ENCODE measurements at regions not wholly inside any gene's neighbourhood (a gene's known extent, or its start where the extent isn't known, plus 50 kb on each side); places are given as distances from the start of the nearest gene placed in this dataset.

- Histone ChIP-seq H3K27ac (ENCODE audit: insufficient read depth, low read length, poor library complexity, severe bottlenecking) (no peak overlapping the region), H3K4me1 (ENCODE audit: control insufficient read depth, insufficient read depth, low read length, poor library complexity, severe bottlenecking) (no peaks in the 10 kb centered on the region), H3K36me3 (ENCODE audit: control insufficient read depth, insufficient read depth, low read length) (no peaks in the 10 kb centered on the region), H3K9me3 (ENCODE audit: control insufficient read depth in 2 of 2, low read length in 2 of 2) (no peaks in the 10 kb centered on the region), H3K27me3 (ENCODE audit: control insufficient read depth, insufficient read depth, low read length) (no peaks in the 10 kb centered on the region), H3K4me3 (ENCODE audit: low read depth, low read length) (no peak overlapping the region)
- no peak for ATAC-seq (ENCODE audit: low read depth in 2 of 2)
- Mint-ChIP-seq H3K4me3 (no peak overlapping the region), H3K9me3 (no peaks in the 10 kb centered on the region), H3K36me3 (no peaks in the 10 kb centered on the region), H3K4me1 (peaks cover 0 to 4% (median 0%) of the 10 kb centered on the region in 4 donors), H3K27ac (no peak overlapping the region), H3K27me3 (peaks cover 4% of the 10 kb centered on the region)
- no peak for DNase-seq
Observed at GRCh38 chr17:72466199-72466598, 345.4 kb downstream of the SOX9 start.

GRCh38 chr17:72466606-72467005, 345.8 kb downstream of the SOX9 start:
- Mint-ChIP-seq H3K4me1 (peaks cover 0 to 4% (median 0%) of the 10 kb centered on the region in 4 donors), H3K27ac (no peak overlapping the region), H3K36me3 (no peaks in the 10 kb centered on the region), H3K9me3 (no peaks in the 10 kb centered on the region), H3K27me3 (peaks cover 4% of the 10 kb centered on the region), H3K4me3 (no peak overlapping the region)
- H3K4me1 ChIP-seq (ENCODE audit: control insufficient read depth, insufficient read depth, low read length, poor library complexity, severe bottlenecking) = no peaks in the 10 kb centered on the region
- no peaks in the 10 kb centered on the region for H3K36me3 ChIP-seq (ENCODE audit: control insufficient read depth, insufficient read depth, low read length)
- DNase-seq (no peak), ATAC-seq (ENCODE audit: low read depth in 2 of 2) (no peak)
- no peak overlapping the region for H3K27ac ChIP-seq (ENCODE audit: insufficient read depth, low read length, poor library complexity, severe bottlenecking)
- H3K4me3 ChIP-seq (ENCODE audit: low read depth, low read length) = no peak overlapping the region
- no peaks in the 10 kb centered on the region for H3K27me3 ChIP-seq (ENCODE audit: control insufficient read depth, insufficient read depth, low read length)
- no peaks in the 10 kb centered on the region for H3K9me3 ChIP-seq (ENCODE audit: control insufficient read depth in 2 of 2, low read length in 2 of 2)

DNA sequence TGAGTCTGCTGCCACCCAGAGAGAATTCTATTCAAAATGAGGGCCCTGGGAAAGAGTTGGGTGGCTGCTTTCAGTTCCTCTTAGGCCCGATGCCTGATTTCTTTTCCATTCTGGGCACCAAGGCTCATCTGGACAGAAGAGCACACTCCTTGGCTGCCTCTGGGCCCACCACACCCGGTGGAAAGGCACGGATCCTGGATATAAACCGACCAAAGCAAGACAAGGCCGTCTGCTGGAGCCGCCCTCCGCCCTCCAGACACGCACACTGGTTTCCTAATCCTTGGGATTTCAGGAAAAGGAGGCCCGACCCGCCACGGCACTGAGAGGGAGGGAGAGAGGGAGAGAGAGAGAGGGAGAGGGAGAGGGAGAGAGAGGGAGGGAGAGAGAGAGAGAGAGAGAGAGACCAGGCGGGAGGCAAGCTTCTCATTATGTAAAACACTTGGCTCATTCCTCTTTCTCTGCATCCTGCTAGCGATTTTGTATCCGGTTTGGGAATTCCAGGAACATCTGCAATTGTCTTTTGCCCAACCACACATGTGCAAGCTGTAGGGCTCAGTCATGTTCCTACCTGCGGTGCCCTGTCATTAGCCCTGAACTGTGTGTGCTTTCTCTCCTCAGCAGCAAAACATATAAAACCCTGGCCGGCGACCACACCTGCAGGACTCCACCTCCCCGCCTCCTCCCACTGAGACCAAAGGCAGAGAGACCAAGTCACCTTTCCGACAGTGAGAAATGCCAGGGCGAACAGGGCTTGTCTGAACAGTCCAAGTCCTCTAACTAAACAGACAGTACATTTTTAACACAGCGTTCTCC, 347.2 kb downstream of the SOX9 start:
- peaks cover 4% of the 10 kb centered on the region for H3K27me3 Mint-ChIP-seq
- ATAC-seq (ENCODE audit: low read depth in 2 of 2) (no peak), DNase-seq (no peak)
- Histone ChIP-seq H3K4me1 (ENCODE audit: control insufficient read depth, insufficient read depth, low read length, poor library complexity, severe bottlenecking) (no peaks in the 10 kb centered on the region), H3K27ac (ENCODE audit: insufficient read depth, low read length, poor library complexity, severe bottlenecking) (no peak overlapping the region), H3K9me3 (ENCODE audit: control insufficient read depth in 2 of 2, low read length in 2 of 2) (no peaks in the 10 kb centered on the region), H3K4me3 (ENCODE audit: low read depth, low read length) (no peak overlapping the region), H3K36me3 (ENCODE audit: control insufficient read depth, insufficient read depth, low read length) (no peaks in the 10 kb centered on the region), H3K27me3 (ENCODE audit: control insufficient read depth, insufficient read depth, low read length) (no peaks in the 10 kb centered on the region)
- H3K36me3 Mint-ChIP-seq = no peaks in the 10 kb centered on the region
- H3K4me3 Mint-ChIP-seq = no peak overlapping the region
- H3K4me1 Mint-ChIP-seq = no peaks in the 10 kb centered on the region
- H3K27ac Mint-ChIP-seq = no peak overlapping the region
- no peaks in the 10 kb centered on the region for H3K9me3 Mint-ChIP-seq

DNA sequence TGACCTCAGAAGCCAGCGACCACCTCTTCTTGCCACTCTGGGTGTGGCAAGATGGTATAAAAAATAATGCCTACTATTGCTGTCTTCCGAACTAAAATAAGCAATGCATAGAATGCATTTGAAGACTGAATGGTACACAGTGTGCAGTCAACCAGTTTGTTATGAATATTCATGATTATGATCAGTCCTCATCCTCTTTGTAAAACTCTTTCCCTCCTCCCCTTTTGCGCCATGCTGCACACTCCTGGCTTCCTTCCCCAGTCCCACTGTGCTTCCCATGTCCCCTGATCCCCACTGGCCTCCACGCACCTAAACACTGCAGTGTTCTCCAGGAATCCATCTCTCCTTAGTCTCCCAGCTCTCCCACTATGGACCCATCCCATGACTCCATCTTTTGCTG, 348.0 kb downstream of the SOX9 start:
- Mint-ChIP-seq H3K4me1 (no peaks in the 10 kb centered on the region), H3K27me3 (peaks cover 4% of the 10 kb centered on the region), H3K4me3 (no peak overlapping the region), H3K9me3 (peaks cover 0 to 1% (median 0%) of the 10 kb centered on the region in 7 donors), H3K27ac (no peak overlapping the region), H3K36me3 (no peaks in the 10 kb centered on the region)
- DNase-seq (no peak), ATAC-seq (ENCODE audit: low read depth in 2 of 2) (no peak)
- Histone ChIP-seq H3K36me3 (ENCODE audit: control insufficient read depth, insufficient read depth, low read length) (no peaks in the 10 kb centered on the region), H3K27ac (ENCODE audit: insufficient read depth, low read length, poor library complexity, severe bottlenecking) (no peak overlapping the region), H3K4me1 (ENCODE audit: control insufficient read depth, insufficient read depth, low read length, poor library complexity, severe bottlenecking) (no peaks in the 10 kb centered on the region), H3K9me3 (ENCODE audit: control insufficient read depth in 2 of 2, low read length in 2 of 2) (no peaks in the 10 kb centered on the region), H3K4me3 (ENCODE audit: low read depth, low read length) (no peak overlapping the region), H3K27me3 (ENCODE audit: control insufficient read depth, insufficient read depth, low read length) (no peaks in the 10 kb centered on the region)

DNA sequence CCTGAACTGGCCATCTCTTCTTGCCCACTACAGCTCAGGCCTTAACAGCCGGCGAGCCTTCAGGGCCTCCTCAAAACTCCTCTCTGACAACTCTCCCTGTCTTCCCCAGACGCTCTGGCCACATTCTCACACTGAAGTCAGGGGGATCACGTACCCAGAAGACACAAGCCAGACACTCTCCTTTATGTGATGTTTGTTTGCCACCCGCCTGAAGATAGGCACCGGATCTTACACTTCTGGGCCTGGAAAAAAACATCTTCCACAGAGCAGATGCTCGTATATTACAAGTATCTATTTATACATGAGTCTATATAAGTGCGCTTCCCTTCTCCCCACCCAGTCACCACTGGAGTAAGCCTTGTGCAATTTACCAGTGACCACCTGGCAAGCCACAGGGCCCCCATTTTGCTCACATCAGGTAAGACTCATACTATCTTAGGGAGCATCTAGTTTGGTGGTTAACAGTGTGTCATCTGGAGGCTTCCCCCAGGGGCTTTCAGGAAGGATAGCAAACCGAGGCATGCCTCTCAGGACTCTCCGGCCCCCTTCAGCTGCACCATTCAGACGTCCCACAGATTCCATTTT, 349.4 kb downstream of the SOX9 start:
- DNase-seq = no peak
- H3K36me3 ChIP-seq (ENCODE audit: control insufficient read depth, insufficient read depth, low read length) = no peaks in the 10 kb centered on the region
- H3K27me3 Mint-ChIP-seq = no peaks in the 10 kb centered on the region
- H3K4me3 ChIP-seq (ENCODE audit: low read depth, low read length) = no peak overlapping the region
- no peak overlapping the region for H3K27ac Mint-ChIP-seq
- ATAC-seq (ENCODE audit: low read depth in 2 of 2) = no peak
- no peaks in the 10 kb centered on the region for H3K4me1 Mint-ChIP-seq
- no peak overlapping the region for H3K4me3 Mint-ChIP-seq
- H3K9me3 Mint-ChIP-seq = peaks cover 0 to 6% (median 0%) of the 10 kb centered on the region in 7 donors
- H3K4me1 ChIP-seq (ENCODE audit: control insufficient read depth, insufficient read depth, low read length, poor library complexity, severe bottlenecking) = no peaks in the 10 kb centered on the region
- no peak overlapping the region for H3K27ac ChIP-seq (ENCODE audit: insufficient read depth, low read length, poor library complexity, severe bottlenecking)
- H3K27me3 ChIP-seq (ENCODE audit: control insufficient read depth, insufficient read depth, low read length) = no peaks in the 10 kb centered on the region
- no peaks in the 10 kb centered on the region for H3K9me3 ChIP-seq (ENCODE audit: control insufficient read depth in 2 of 2, low read length in 2 of 2)
- H3K36me3 Mint-ChIP-seq = no peaks in the 10 kb centered on the region

DNA sequence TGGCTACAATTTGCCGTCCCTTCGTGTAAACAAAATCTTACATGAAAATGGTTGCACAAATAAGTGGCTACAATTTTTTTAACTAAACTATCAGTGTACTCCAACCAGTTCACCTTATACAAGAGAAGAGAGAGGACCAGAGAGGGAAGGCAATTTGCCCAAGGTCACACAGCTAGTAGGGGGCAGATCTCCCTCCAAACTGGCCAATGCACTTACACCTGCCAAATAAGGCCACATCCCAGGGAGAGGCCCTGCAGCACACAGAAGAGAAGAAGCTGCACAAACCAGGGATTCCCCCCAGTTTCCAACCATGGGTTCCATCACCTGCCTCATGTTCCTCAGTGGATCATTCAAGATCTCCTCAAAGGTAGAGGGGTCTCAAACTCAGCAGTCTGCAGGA, 349.9 kb downstream of the SOX9 start:
- no peak overlapping the region for H3K27ac Mint-ChIP-seq
- no peak for DNase-seq
- Histone ChIP-seq H3K4me3 (ENCODE audit: low read depth, low read length) (no peak overlapping the region), H3K27ac (ENCODE audit: insufficient read depth, low read length, poor library complexity, severe bottlenecking) (no peak overlapping the region), H3K9me3 (ENCODE audit: control insufficient read depth in 2 of 2, low read length in 2 of 2) (no peaks in the 10 kb centered on the region), H3K4me1 (ENCODE audit: control insufficient read depth, insufficient read depth, low read length, poor library complexity, severe bottlenecking) (no peaks in the 10 kb centered on the region), H3K36me3 (ENCODE audit: control insufficient read depth, insufficient read depth, low read length) (no peaks in the 10 kb centered on the region), H3K27me3 (ENCODE audit: control insufficient read depth, insufficient read depth, low read length) (no peaks in the 10 kb centered on the region)
- no peaks in the 10 kb centered on the region for H3K4me1 Mint-ChIP-seq
- peaks cover 0 to 6% (median 0%) of the 10 kb centered on the region in 7 donors for H3K9me3 Mint-ChIP-seq
- no peak for ATAC-seq (ENCODE audit: low read depth in 2 of 2)
- H3K27me3 Mint-ChIP-seq = no peaks in the 10 kb centered on the region
- no peaks in the 10 kb centered on the region for H3K36me3 Mint-ChIP-seq
- H3K4me3 Mint-ChIP-seq = no peak overlapping the region

GRCh38 chr17:72471296-72471695, 350.5 kb downstream of the SOX9 start:
- Mint-ChIP-seq H3K27ac (no peak overlapping the region), H3K4me3 (no peak overlapping the region), H3K9me3 (peaks cover 0 to 7% (median 0%) of the 10 kb centered on the region in 7 donors), H3K36me3 (no peaks in the 10 kb centered on the region), H3K27me3 (peaks cover 2% of the 10 kb centered on the region), H3K4me1 (no peaks in the 10 kb centered on the region)
- H3K9me3 ChIP-seq (ENCODE audit: control insufficient read depth in 2 of 2, low read length in 2 of 2) = no peaks in the 10 kb centered on the region
- H3K4me1 ChIP-seq (ENCODE audit: control insufficient read depth, insufficient read depth, low read length, poor library complexity, severe bottlenecking) = no peaks in the 10 kb centered on the region
- DNase-seq = no peak
- ATAC-seq (ENCODE audit: low read depth in 2 of 2) = no peak
- no peaks in the 10 kb centered on the region for H3K27me3 ChIP-seq (ENCODE audit: control insufficient read depth, insufficient read depth, low read length)
- H3K27ac ChIP-seq (ENCODE audit: insufficient read depth, low read length, poor library complexity, severe bottlenecking) = no peak overlapping the region
- no peaks in the 10 kb centered on the region for H3K36me3 ChIP-seq (ENCODE audit: control insufficient read depth, insufficient read depth, low read length)
- H3K4me3 ChIP-seq (ENCODE audit: low read depth, low read length) = no peak overlapping the region

GRCh38 chr17:72472106-72472505, 351.3 kb downstream of the SOX9 start:
- H3K4me1 ChIP-seq (ENCODE audit: control insufficient read depth, insufficient read depth, low read length, poor library complexity, severe bottlenecking) = no peaks in the 10 kb centered on the region
- Mint-ChIP-seq H3K27me3 (peaks cover 6% of the 10 kb centered on the region), H3K4me3 (no peak overlapping the region), H3K27ac (no peak overlapping the region), H3K36me3 (no peaks in the 10 kb centered on the region), H3K4me1 (no peaks in the 10 kb centered on the region), H3K9me3 (peaks cover 0 to 8% (median 1%) of the 10 kb centered on the region in 7 donors)
- H3K36me3 ChIP-seq (ENCODE audit: control insufficient read depth, insufficient read depth, low read length) = no peaks in the 10 kb centered on the region
- ATAC-seq (ENCODE audit: low read depth in 2 of 2) = no peak
- no peaks in the 10 kb centered on the region for H3K27me3 ChIP-seq (ENCODE audit: control insufficient read depth, insufficient read depth, low read length)
- H3K4me3 ChIP-seq (ENCODE audit: low read depth, low read length) = no peak overlapping the region
- H3K9me3 ChIP-seq (ENCODE audit: control insufficient read depth in 2 of 2, low read length in 2 of 2) = no peaks in the 10 kb centered on the region
- H3K27ac ChIP-seq (ENCODE audit: insufficient read depth, low read length, poor library complexity, severe bottlenecking) = no peak overlapping the region
- DNase-seq = no peak

All from CD4-positive, CD25-positive, alpha-beta regulatory T cell (primary cell).